ENCODE measurements at regions not wholly inside any gene's neighbourhood (a gene's known extent, or its start where the extent isn't known, plus 50 kb on each side); places are given as distances from the start of the nearest gene placed in this dataset.
"Not testable (repeated sequence)": the region's sequence is repeated elsewhere in the genome, so short reads cannot be mapped to it uniquely, and the experiment has no call there.

DNA sequence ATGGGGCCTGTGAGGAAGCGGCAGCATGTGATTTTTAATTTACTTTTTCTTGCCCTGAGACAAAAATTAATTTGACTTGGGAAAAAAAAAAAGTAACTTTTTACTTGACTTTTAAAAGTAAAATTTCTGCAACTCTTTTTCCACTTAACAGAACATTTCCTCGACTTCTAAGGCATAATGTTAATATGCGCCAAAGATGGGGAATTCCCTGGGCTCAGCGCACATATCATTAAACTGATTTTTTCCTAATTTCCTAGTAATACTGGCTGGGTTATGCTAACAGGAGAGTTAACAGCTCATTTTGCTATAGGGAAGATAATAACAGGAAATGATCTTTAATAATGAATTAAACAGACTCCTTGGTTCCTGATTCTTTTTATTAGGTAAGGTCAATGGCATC is 120.6 kb upstream of the CDH5 start:
- H3K36me3 ChIP-seq (replicated peaks; ENCODE audit: insufficient read depth, low read depth) = no peaks in the 10 kb centered on the region
- no peak overlapping the region for H3K27ac ChIP-seq
- TF ChIP-seq CTCF (IDR thresholded peaks at IDR 0.05; ENCODE audit: poor library complexity) (no peak), EZH2 (IDR thresholded peaks at IDR 0.05; ENCODE audit: borderline replicate concordance) (no peak), EZH2phosphoT487 (IDR thresholded peaks at IDR 0.05; ENCODE audit: low read depth, severe bottlenecking, unreplicated experiment) (no peak)
- 92% methylated on average over 4 of the region's 4 CpGs for WGBS (ENCODE audit: low lambda C conversion rate, missing lambda C conversion rate)
- H3K79me2 ChIP-seq = no peaks in the 10 kb centered on the region
- no peak for DNase-seq (ENCODE audit: low spot score)
- H4K20me1 ChIP-seq (ENCODE audit: insufficient read depth, poor library complexity, severe bottlenecking) = no peaks in the 10 kb centered on the region
- H3K4me3 ChIP-seq = no peak overlapping the region
- no peaks in the 10 kb centered on the region for H3K9me2 ChIP-seq (replicated peaks; ENCODE audit: insufficient read depth)
- no peaks in the 10 kb centered on the region for H3K9me3 ChIP-seq (ENCODE audit: low read depth)
- no peak overlapping the region for H2AFZ ChIP-seq
- no peak overlapping the region for H3K4me2 ChIP-seq
- H3K4me1 ChIP-seq (ENCODE audit: insufficient read depth) = peaks cover 13% of the 10 kb centered on the region
- H3K27me3 ChIP-seq = no peaks in the 10 kb centered on the region

GRCh38 chr16:66245072-66245471 is 121.4 kb upstream of the CDH5 start:
- DNase-seq (ENCODE audit: low spot score) = no peak
- no peaks in the 10 kb centered on the region for H3K36me3 ChIP-seq (replicated peaks; ENCODE audit: insufficient read depth, low read depth)
- no peak for TF ChIP-seq CTCF (IDR thresholded peaks at IDR 0.05; ENCODE audit: poor library complexity)
- TF ChIP-seq EZH2 (IDR thresholded peaks at IDR 0.05; ENCODE audit: borderline replicate concordance) = no peak
- TF ChIP-seq EZH2phosphoT487 (IDR thresholded peaks at IDR 0.05; ENCODE audit: low read depth, severe bottlenecking, unreplicated experiment) = no peak
- H3K27ac ChIP-seq = no peak overlapping the region
- no peaks in the 10 kb centered on the region for H3K79me2 ChIP-seq
- H3K9me2 ChIP-seq (replicated peaks; ENCODE audit: insufficient read depth) = no peaks in the 10 kb centered on the region
- H3K27me3 ChIP-seq = no peaks in the 10 kb centered on the region
- 94% methylated on average over 8 of the region's 8 CpGs for WGBS (ENCODE audit: low lambda C conversion rate, missing lambda C conversion rate)
- no peaks in the 10 kb centered on the region for H4K20me1 ChIP-seq (ENCODE audit: insufficient read depth, poor library complexity, severe bottlenecking)
- no peak overlapping the region for H3K4me3 ChIP-seq
- peaks cover 5% of the 10 kb centered on the region for H3K4me1 ChIP-seq (ENCODE audit: insufficient read depth)
- H3K9me3 ChIP-seq (ENCODE audit: low read depth) = no peaks in the 10 kb centered on the region
- no peak overlapping the region for H2AFZ ChIP-seq
- H3K4me2 ChIP-seq = no peak overlapping the region

DNA sequence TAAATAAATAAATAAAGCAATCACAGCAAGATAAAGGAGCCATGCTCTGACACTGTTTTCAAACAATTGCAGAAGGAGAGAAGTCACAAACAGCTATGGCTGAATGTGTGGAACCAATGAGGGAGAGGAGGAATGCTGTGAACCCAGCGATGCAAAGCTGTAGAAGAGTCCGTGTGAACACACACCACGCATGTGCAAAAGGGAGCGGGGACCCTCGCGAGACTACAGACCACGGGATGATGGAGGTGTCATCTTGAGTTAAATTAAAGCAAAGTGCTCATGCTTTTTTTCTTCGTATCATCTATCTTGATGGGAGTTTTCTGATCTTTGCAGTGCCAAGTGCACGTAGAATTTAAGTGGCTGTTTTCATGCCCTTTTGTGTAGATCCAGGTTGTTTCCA is 123.8 kb upstream of the CDH5 start:
- 95% methylated on average over 9 of the region's 9 CpGs for WGBS (ENCODE audit: low lambda C conversion rate, missing lambda C conversion rate)
- H3K36me3 ChIP-seq (replicated peaks; ENCODE audit: insufficient read depth, low read depth) = no peaks in the 10 kb centered on the region
- no peaks in the 10 kb centered on the region for H3K79me2 ChIP-seq

GRCh38 chr16:66242206-66242605 is 124.3 kb upstream of the CDH5 start:
- H3K79me2 ChIP-seq; H3K4me1 ChIP-seq (ENCODE audit: insufficient read depth); H3K9me3 ChIP-seq (ENCODE audit: low read depth); DNase-seq (ENCODE audit: low spot score); H4K20me1 ChIP-seq (ENCODE audit: insufficient read depth, poor library complexity, severe bottlenecking); H3K36me3 ChIP-seq (replicated peaks; ENCODE audit: insufficient read depth, low read depth); H3K9me2 ChIP-seq (replicated peaks; ENCODE audit: insufficient read depth); H3K4me2 ChIP-seq; H3K27me3 ChIP-seq; H3K4me3 ChIP-seq; H3K27ac ChIP-seq; H2AFZ ChIP-seq: not testable (repeated sequence)
- WGBS (ENCODE audit: low lambda C conversion rate, missing lambda C conversion rate) = 82% methylated on average over 6 of the region's 6 CpGs

More for the DNA sequence above, 123.8 kb upstream of the CDH5 start:
- TF ChIP-seq EZH2 (IDR thresholded peaks at IDR 0.05; ENCODE audit: borderline replicate concordance) (no peak), CTCF (IDR thresholded peaks at IDR 0.05; ENCODE audit: poor library complexity) (no peak), EZH2phosphoT487 (IDR thresholded peaks at IDR 0.05; ENCODE audit: low read depth, severe bottlenecking, unreplicated experiment) (no peak)
- no peak overlapping the region for H3K27ac ChIP-seq
- no peaks in the 10 kb centered on the region for H3K4me1 ChIP-seq (ENCODE audit: insufficient read depth)
- H3K9me2 ChIP-seq (replicated peaks; ENCODE audit: insufficient read depth) = no peaks in the 10 kb centered on the region
- no peak for DNase-seq (ENCODE audit: low spot score)
- H4K20me1 ChIP-seq (ENCODE audit: insufficient read depth, poor library complexity, severe bottlenecking) = no peaks in the 10 kb centered on the region
- no peaks in the 10 kb centered on the region for H3K9me3 ChIP-seq (ENCODE audit: low read depth)
- H3K4me2 ChIP-seq = no peak overlapping the region
- no peaks in the 10 kb centered on the region for H3K27me3 ChIP-seq
- H2AFZ ChIP-seq = no peak overlapping the region
- no peak overlapping the region for H3K4me3 ChIP-seq
